OCI-LY1 (cell line): ENCODE measurements at regions not wholly inside any gene's neighbourhood (a gene's known extent, or its start where the extent isn't known, plus 50 kb on each side); places are given as distances from the start of the nearest gene placed in this dataset.

ENCODE experiments used
- EZH2 ChIP-seq: fragments of 200-600 bp; sonication (generic), shearing (Covaris generic); IDR thresholded peaks from 2 replicates; pipeline ENCODE4 v1.8.0; 2017; ENCODE audit warnings: borderline replicate concordance, mixed run types, mild to moderate bottlenecking, antibody characterized with exemption, low read length, moderate library complexity, mixed read lengths
- TF ChIP-seq, protein P1 (sequence below): fragments of 200-600 bp; sonication (generic), shearing (Covaris generic); IDR thresholded peaks from 2 replicates; pipeline ENCODE4 v1.5.1; 2017; ENCODE audit warnings: mild to moderate bottlenecking, antibody characterized with exemption, low read length, moderate library complexity, mixed read lengths

DNA sequence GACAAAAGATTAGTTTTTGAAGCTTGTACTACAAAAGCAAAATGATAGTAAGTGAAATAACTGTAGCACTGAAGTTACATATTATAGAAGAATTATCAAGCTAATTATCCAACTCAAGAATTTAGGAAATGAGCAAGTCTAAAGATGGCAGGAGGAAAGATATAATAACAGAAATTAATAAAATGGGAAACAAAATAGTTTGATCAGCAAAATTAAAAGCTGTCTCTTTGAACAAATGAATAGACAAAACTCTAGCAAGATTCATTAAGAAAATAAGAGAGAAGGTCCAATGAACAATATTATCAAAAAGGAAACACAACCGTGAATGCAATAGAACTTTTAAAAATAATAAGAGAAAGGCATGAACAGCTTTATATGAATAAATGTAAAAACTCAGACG, 224.3 kb upstream of the IRX5 start:
- TF ChIP-seq, protein P1, sequence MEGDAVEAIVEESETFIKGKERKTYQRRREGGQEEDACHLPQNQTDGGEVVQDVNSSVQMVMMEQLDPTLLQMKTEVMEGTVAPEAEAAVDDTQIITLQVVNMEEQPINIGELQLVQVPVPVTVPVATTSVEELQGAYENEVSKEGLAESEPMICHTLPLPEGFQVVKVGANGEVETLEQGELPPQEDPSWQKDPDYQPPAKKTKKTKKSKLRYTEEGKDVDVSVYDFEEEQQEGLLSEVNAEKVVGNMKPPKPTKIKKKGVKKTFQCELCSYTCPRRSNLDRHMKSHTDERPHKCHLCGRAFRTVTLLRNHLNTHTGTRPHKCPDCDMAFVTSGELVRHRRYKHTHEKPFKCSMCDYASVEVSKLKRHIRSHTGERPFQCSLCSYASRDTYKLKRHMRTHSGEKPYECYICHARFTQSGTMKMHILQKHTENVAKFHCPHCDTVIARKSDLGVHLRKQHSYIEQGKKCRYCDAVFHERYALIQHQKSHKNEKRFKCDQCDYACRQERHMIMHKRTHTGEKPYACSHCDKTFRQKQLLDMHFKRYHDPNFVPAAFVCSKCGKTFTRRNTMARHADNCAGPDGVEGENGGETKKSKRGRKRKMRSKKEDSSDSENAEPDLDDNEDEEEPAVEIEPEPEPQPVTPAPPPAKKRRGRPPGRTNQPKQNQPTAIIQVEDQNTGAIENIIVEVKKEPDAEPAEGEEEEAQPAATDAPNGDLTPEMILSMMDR, result no peak
- TF ChIP-seq EZH2, result no peak
